ENCODE measurements at regions not wholly inside any gene's neighbourhood (a gene's known extent, or its start where the extent isn't known, plus 50 kb on each side); places are given as distances from the start of the nearest gene placed in this dataset.

GRCh38 chr6:135673501-135674309 is 176.2 kb upstream of the AHI1 start:
- TF ChIP-seq CTCF (conservative IDR thresholded peaks at IDR 0.05 in 1 of 2, IDR thresholded peaks at IDR 0.05 in 1 of 2; ENCODE audit: low read depth in 1 of 2, low read length in 2 of 2) (no peak), EZH2 (IDR thresholded peaks at IDR 0.05; ENCODE audit: low read length, missing control alignments) (no peak)
